Kidney (tissue), 13 donors: ENCODE measurements at regions not wholly inside any gene's neighbourhood (a gene's known extent, or its start where the extent isn't known, plus 50 kb on each side); places are given as distances from the start of the nearest gene placed in this dataset.
"Not testable (repeated sequence)": the region's sequence is repeated elsewhere in the genome, so short reads cannot be mapped to it uniquely, and the experiment has no call there.

Experiments
- DNase-seq, 5 donors: peaks; one replicate each; pipeline ENCODE4 v3.0.0-alpha.2; 2013 to 2020
- FAIRE-seq: peaks from 2 replicates; lab custom pipeline; 2012; peaks lifted over from hg19 to GRCh38; lab: Jason Lieb, UNC
- H3K27ac ChIP-seq, 2 donors: one replicate each; pipeline ENCODE4 v1.7.0; 2013; ENCODE audit warnings: low read depth in 2 of 2, low read length in 2 of 2, inconsistent platforms in 1 of 2
- H3K27me3 ChIP-seq: one replicate; pipeline ENCODE4 v1.7.1; 2013; ENCODE audit warnings: low read length, inconsistent platforms; ENCODE audit not compliant: control insufficient read depth, insufficient read depth
- H3K36me3 ChIP-seq, 3 donors: one replicate each; pipeline versions ENCODE4 v1.7.0 to v1.7.1; 2013; ENCODE audit warnings: low read length in 3 of 3, control low read depth in 1 of 3, inconsistent platforms in 1 of 3; ENCODE audit not compliant: insufficient read depth in 3 of 3, control insufficient read depth in 2 of 3
- H3K4me1 ChIP-seq, 3 donors: one replicate each; pipeline versions ENCODE4 v1.7.0 to v1.7.1; 2013; ENCODE audit warnings: low read length in 3 of 3, inconsistent platforms in 1 of 3, low read depth in 1 of 3; ENCODE audit not compliant: control insufficient read depth in 2 of 3, insufficient read depth in 2 of 3
- H3K4me3 ChIP-seq, 3 donors: one replicate each; pipeline versions ENCODE4 v1.7.0 to v1.8.1; 2013; ENCODE audit warnings: low read length in 3 of 3, control low read depth in 1 of 3, inconsistent platforms in 1 of 3
- H3K9ac ChIP-seq, 3 donors: one replicate each; pipeline versions ENCODE4 v1.7.0 to v1.7.1; 2013; ENCODE audit warnings: low read length in 3 of 3, control low read depth in 1 of 3, inconsistent platforms in 1 of 3
- H3K9me3 ChIP-seq, 3 donors: one replicate each; pipeline versions ENCODE4 v1.7.0 to v1.7.1; 2013; ENCODE audit warnings: low read length in 3 of 3, control low read depth in 1 of 3, inconsistent platforms in 1 of 3; ENCODE audit not compliant: control insufficient read depth in 2 of 3, insufficient read depth in 1 of 3
- intact Hi-C: fragments of 100-400 bp; cut with DNase I; formaldehyde crosslinking; loops from one replicate; pipeline ENCODE4 v1.11.1; 2022
- TF ChIP-seq, protein P1 (sequence below): IDR thresholded peaks from 3 replicates; pipeline ENCODE4 v1.5.1; 2012; ENCODE audit warnings: mild to moderate bottlenecking, moderate library complexity, borderline replicate concordance; ENCODE audit not compliant: insufficient read depth; ENCODE audit errors: extremely low read depth
- donor health status: control.
- donor health status: control.
- donor health status: control.
- donor health status: control.
- donor health status: control.
- donor health status: DM: yes; HTN: yes; CAD: no.
- donor health status: Normal renal cell carcinoma (clear cell type).

DNA sequence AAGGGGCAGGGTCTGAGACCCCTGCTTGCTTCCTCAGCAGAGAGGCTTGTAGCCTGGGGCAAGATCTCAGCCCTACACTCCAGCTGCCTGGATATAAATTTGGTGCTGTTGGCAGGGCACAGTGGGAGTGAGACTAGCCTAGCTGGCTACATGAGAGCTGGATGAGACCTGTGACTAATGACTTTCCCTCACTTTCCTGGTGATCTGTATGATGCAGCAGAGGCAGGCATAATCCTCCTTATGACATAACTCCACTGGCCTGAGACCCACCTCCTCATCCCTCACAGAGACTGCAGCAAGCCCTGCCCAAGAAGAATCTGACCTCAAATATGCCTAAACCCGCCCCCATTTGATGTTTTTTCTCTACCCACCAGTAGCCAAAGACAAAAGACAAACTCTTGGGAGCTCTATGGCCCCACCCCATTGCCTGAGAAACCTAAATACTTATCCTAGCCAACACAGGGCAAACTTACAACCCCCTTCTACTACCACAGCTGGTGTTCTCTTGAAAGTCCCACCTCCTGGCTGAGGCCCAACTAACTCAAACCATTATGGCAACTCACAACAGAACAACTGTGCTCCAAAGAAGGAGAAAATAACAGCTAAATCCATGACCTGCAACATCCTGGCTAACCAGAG lies 102.7 kb downstream of the NR4A2 start:
- Histone ChIP-seq H3K36me3 (no peaks in the 10 kb centered on the region), H3K27ac (no peak overlapping the region), H3K4me3 (no peak overlapping the region), H3K9ac (no peak overlapping the region), H3K4me1 (no peaks in the 10 kb centered on the region), H3K9me3 (peaks cover 0 to 6% (median 0%) of the 10 kb centered on the region in 3 donors), H3K27me3 (no peaks in the 10 kb centered on the region)
- TF ChIP-seq, protein P1, sequence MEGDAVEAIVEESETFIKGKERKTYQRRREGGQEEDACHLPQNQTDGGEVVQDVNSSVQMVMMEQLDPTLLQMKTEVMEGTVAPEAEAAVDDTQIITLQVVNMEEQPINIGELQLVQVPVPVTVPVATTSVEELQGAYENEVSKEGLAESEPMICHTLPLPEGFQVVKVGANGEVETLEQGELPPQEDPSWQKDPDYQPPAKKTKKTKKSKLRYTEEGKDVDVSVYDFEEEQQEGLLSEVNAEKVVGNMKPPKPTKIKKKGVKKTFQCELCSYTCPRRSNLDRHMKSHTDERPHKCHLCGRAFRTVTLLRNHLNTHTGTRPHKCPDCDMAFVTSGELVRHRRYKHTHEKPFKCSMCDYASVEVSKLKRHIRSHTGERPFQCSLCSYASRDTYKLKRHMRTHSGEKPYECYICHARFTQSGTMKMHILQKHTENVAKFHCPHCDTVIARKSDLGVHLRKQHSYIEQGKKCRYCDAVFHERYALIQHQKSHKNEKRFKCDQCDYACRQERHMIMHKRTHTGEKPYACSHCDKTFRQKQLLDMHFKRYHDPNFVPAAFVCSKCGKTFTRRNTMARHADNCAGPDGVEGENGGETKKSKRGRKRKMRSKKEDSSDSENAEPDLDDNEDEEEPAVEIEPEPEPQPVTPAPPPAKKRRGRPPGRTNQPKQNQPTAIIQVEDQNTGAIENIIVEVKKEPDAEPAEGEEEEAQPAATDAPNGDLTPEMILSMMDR = no peak
- FAIRE-seq = no peak
- intact Hi-C loops = no loop called here
- peak in 1 of 5 donors; percentile 4 for DNase-seq

- intact Hi-C loops, H3K4me1 ChIP-seq, H3K27ac ChIP-seq, H3K36me3 ChIP-seq, H3K9ac ChIP-seq, H3K9me3 ChIP-seq, H3K27me3 ChIP-seq, H3K4me3 ChIP-seq, FAIRE-seq, DNase-seq: not testable (repeated sequence)
These were observed 109.2 kb downstream of the NR4A2 start for GRCh38 chr2:156223328-156223727.

GRCh38 chr2:156221703-156222102 lies 110.8 kb downstream of the NR4A2 start:
- Histone ChIP-seq H3K4me3 (no peak overlapping the region), H3K36me3 (no peaks in the 10 kb centered on the region), H3K27me3 (no peaks in the 10 kb centered on the region), H3K9me3 (peaks cover 0 to 3% (median 0%) of the 10 kb centered on the region in 3 donors), H3K4me1 (no peaks in the 10 kb centered on the region), H3K9ac (no peak overlapping the region), H3K27ac (no peak overlapping the region)
- TF ChIP-seq, protein P1 = no peak
- intact Hi-C loops = no loop called here
- FAIRE-seq = no peak
- no peak for DNase-seq

DNA sequence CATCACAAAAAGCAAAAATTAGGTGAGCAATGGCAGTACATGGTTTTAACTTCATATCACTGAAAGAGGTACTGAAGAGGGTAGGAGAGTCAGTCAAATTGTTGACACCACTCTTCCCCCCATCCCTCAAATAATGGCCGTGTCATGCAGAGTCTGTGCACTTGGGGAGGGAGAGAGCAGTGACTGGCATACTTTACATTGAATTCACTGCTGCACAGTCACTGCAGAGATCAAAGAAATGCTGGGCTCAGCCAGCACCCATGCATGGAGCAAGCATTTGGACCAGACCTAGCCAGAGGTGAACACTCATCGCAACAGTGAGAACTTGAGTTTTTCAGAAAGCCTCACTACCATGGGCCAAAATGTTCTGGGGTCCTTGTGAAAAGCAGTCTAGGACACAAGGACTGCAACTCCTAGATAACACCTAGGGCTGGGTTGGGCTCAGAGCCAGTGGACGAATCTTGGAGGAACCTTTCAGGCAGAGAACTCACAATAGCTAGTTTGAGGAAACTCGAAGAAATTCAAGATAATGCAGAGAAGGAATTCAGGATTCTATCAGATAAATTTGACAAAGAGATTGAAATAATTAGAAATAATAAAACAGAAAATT lies 112.9 kb downstream of the NR4A2 start:
- H3K9me3 ChIP-seq = peaks cover 0 to 3% (median 0%) of the 10 kb centered on the region in 3 donors
- no peak for FAIRE-seq
- no peak overlapping the region for H3K9ac ChIP-seq
- intact Hi-C loops = no loop called here
- H3K4me1 ChIP-seq = no peaks in the 10 kb centered on the region
- TF ChIP-seq, protein P1 = no peak
- DNase-seq = no peak
- no peak overlapping the region for H3K27ac ChIP-seq
- no peaks in the 10 kb centered on the region for H3K36me3 ChIP-seq
- no peak overlapping the region for H3K4me3 ChIP-seq
- H3K27me3 ChIP-seq = no peaks in the 10 kb centered on the region
